K562 (cell line): ENCODE measurements at regions not wholly inside any gene's neighbourhood (a gene's known extent, or its start where the extent isn't known, plus 50 kb on each side); places are given as distances from the start of the nearest gene placed in this dataset.

Experiments used
- CAMTA2 ChIP-seq: fragments of 250-450 bp; sonication (Bioruptor Pico); conservative IDR thresholded peaks from 2 replicates; pipeline ENCODE4 v1.5.1; 2022
- CREBBP ChIP-seq: IDR thresholded peaks from one replicate; pipeline ENCODE4 v1.6.1; 2012; ENCODE audit warnings: low read depth, mild to moderate bottlenecking, control low read depth, inconsistent platforms, low read length
- HDGF ChIP-seq: fragments of 450-650 bp; IDR thresholded peaks from 2 replicates; pipeline ENCODE4 v1.6.1; 2016
- KDM4B ChIP-seq, 2 experiments: fragments of 450-650 bp in 1 of 2; sonication (generic) in 1 of 2; IDR thresholded peaks; 2 replicates each; pipeline ENCODE4 v1.6.1; 2016 to 2017; ENCODE audit warnings: borderline replicate concordance in 2 of 2, antibody characterized with exemption in 1 of 2, low read depth in 1 of 2, mild to moderate bottlenecking in 1 of 2
- POLR2AphosphoS5 ChIP-seq: IDR thresholded peaks from 2 replicates; pipeline ENCODE4 v1.6.1; 2011; ENCODE audit warnings: mild to moderate bottlenecking, low read depth, low read length, moderate library complexity; ENCODE audit not compliant: control insufficient read depth, insufficient read depth
- RAD21 ChIP-seq, 2 experiments: fragments of 250-450 bp in 1 of 2; fragments of 450-650 bp in 1 of 2; sonication (Bioruptor Pico) in 1 of 2; formaldehyde crosslinking in 1 of 2; IDR thresholded peaks in 1 of 2; conservative IDR thresholded peaks in 1 of 2; 2 replicates each; pipeline versions ENCODE4 v1.4.0 to v1.8.0; 2020 to 2022; ENCODE audit warnings: mild to moderate bottlenecking in 2 of 2, moderate library complexity in 1 of 2
- SMAD4 ChIP-seq: fragments of 250-450 bp; sonication (Bioruptor Pico); conservative IDR thresholded peaks from 2 replicates; pipeline ENCODE4 v1.8.0; 2021; ENCODE audit warnings: inconsistent platforms, mild to moderate bottlenecking, moderate library complexity
- ZNF263 ChIP-seq: sonication (generic); formaldehyde crosslinking; IDR thresholded peaks from 2 replicates; pipeline ENCODE4 v1.8.0; 2022; ENCODE audit warnings: mild to moderate bottlenecking, missing genetic modification reagents, borderline replicate concordance

- TF ChIP-seq ZNF263 (no peak), KDM4B (IDR thresholded peaks at IDR 0.05; ENCODE audit: borderline replicate concordance in 2 of 2, low read depth in 1 of 2) (no peak), SMAD4 (CRISPR knock-in tag) (no peak), CREBBP (no peak), RAD21 (CRISPR knock-in tag; conservative IDR thresholded peaks at IDR 0.05 in 1 of 2, IDR thresholded peaks at IDR 0.05 in 1 of 2) (no peak), POLR2AphosphoS5 (no peak), HDGF (no peak), CAMTA2 (CRISPR knock-in tag) (no peak)
Measured at GRCh38 chr5:6918255-6918654, 205.0 kb downstream of the TENT4A start.
